DOHH2 (cell line): ENCODE measurements at regions not wholly inside any gene's neighbourhood (a gene's known extent, or its start where the extent isn't known, plus 50 kb on each side); places are given as distances from the start of the nearest gene placed in this dataset.
A peak's percentile ranks its signal among the peaks of the same experiment; 100 is the strongest.
"Not testable (repeated sequence)": the region's sequence is repeated elsewhere in the genome, so short reads cannot be mapped to it uniquely, and the experiment has no call there.

ENCODE experiments used
- H3F3A ChIP-seq: fragments of 200-600 bp; sonication (generic), shearing (Covaris generic); 2 replicates; pipeline ENCODE4 v1.6.0; 2016; ENCODE audit warnings: antibody characterized with exemption, mild to moderate bottlenecking; ENCODE audit not compliant: control insufficient read depth, insufficient read depth
- H3K27ac ChIP-seq: fragments of 200-600 bp; sonication (generic); 2 replicates; pipeline ENCODE4 v1.5.1; 2014; ENCODE audit warnings: low read depth, mild to moderate bottlenecking, low read length, moderate library complexity
- H3K27me3 ChIP-seq: fragments of 200-600 bp; sonication (generic); 2 replicates; pipeline ENCODE4 v1.6.1; 2014; ENCODE audit warnings: mild to moderate bottlenecking, low read length, mixed read lengths; ENCODE audit not compliant: control insufficient read depth
- H3K36me3 ChIP-seq: fragments of 200-600 bp; sonication (generic); 2 replicates; pipeline ENCODE4 v1.6.1; 2014; ENCODE audit warnings: mild to moderate bottlenecking, low read length, moderate library complexity, mixed read lengths; ENCODE audit not compliant: control insufficient read depth
- H3K4me1 ChIP-seq: fragments of 200-600 bp; sonication (generic); 2 replicates; pipeline ENCODE4 v1.6.1; 2014; ENCODE audit warnings: mild to moderate bottlenecking, low read length, mixed read lengths; ENCODE audit not compliant: control insufficient read depth
- H3K4me2 ChIP-seq: fragments of 200-600 bp; sonication (generic); 2 replicates; pipeline ENCODE4 v1.6.0; 2014; ENCODE audit warnings: mild to moderate bottlenecking, low read length, moderate library complexity
- H3K4me3 ChIP-seq: fragments of 200-600 bp; sonication (generic); 2 replicates; pipeline ENCODE4 v1.5.1; 2014; ENCODE audit warnings: mild to moderate bottlenecking, low read length, mixed read lengths
- H3K79me2 ChIP-seq: fragments of 200-600 bp; sonication (generic); 2 replicates; pipeline ENCODE4 v1.6.1; 2014; ENCODE audit warnings: mild to moderate bottlenecking, low read length, mixed read lengths; ENCODE audit not compliant: control insufficient read depth
- H3K9me2 ChIP-seq: fragments of 200-600 bp; sonication (generic); replicated peaks from 2 replicates; pipeline ENCODE4 v1.6.1; 2014; ENCODE audit warnings: mild to moderate bottlenecking, low read length, mixed read lengths; ENCODE audit not compliant: control insufficient read depth
- H3K9me3 ChIP-seq: fragments of 200-600 bp; sonication (generic); 2 replicates; pipeline ENCODE4 v1.6.1; 2014; ENCODE audit warnings: antibody characterized with exemption, low read length, mixed read lengths; ENCODE audit not compliant: control insufficient read depth, insufficient read depth
- H4K20me1 ChIP-seq: fragments of 200-600 bp; sonication (generic); 2 replicates; pipeline ENCODE4 v1.6.0; 2014; ENCODE audit warnings: low read depth, mild to moderate bottlenecking, antibody characterized with exemption, low read length, moderate library complexity; ENCODE audit not compliant: control insufficient read depth, insufficient read depth
- CTCF ChIP-seq: fragments of 200-600 bp; sonication (generic); IDR thresholded peaks from one replicate; pipeline ENCODE4 v1.5.1; 2014; ENCODE audit warnings: antibody characterized with exemption, mild to moderate bottlenecking, low read depth, low read length; ENCODE audit not compliant: poor library complexity, severe bottlenecking
- EZH2phosphoT487 ChIP-seq: fragments of 200-600 bp; sonication (generic); IDR thresholded peaks from 2 replicates; pipeline ENCODE4 v1.6.1; 2017; ENCODE audit warnings: borderline replicate concordance, mild to moderate bottlenecking, antibody characterized with exemption, low read length, moderate library complexity, mixed read lengths

DNA sequence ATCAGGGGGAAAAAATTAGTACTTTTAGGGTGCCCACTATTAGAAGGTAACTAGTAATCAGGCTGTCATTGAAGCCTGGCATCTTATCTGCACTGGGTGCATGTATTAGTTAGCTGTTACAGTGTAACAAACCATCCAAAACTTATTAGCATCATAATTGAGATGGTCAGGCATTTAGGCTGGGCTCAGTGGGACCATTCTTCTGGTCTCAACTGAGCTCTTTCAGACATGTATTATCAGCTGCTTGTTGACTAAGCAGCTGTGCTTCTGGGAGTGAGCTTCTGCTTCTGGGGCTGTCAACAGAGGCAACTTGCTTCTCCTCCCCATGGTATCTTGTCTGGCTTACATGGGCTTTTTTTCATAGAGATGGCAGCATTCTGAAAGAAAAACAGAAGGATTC, 154.0 kb upstream of the ZNF92 start:
- TF ChIP-seq EZH2phosphoT487 = no peak
- no peak for TF ChIP-seq CTCF
- Histone ChIP-seq H3K27me3 (no peaks in the 10 kb centered on the region), H3K9me3 (no peaks in the 10 kb centered on the region), H3K9me2 (no peaks in the 10 kb centered on the region), H3K4me1 (peaks cover 7% of the 10 kb centered on the region), H3K4me3 (no peak overlapping the region), H3K79me2 (no peaks in the 10 kb centered on the region), H3F3A (peaks cover 6% of the 10 kb centered on the region), H3K4me2 (no peak overlapping the region), H4K20me1 (no peaks in the 10 kb centered on the region), H3K36me3 (no peaks in the 10 kb centered on the region), H3K27ac (no peak overlapping the region)

- peaks cover 1% of the 10 kb centered on the region for H3F3A ChIP-seq
- peak overlapping the region; percentile 43 for H3K4me2 ChIP-seq
- H3K27ac ChIP-seq = no peak overlapping the region
- H3K79me2 ChIP-seq = no peaks in the 10 kb centered on the region
- no peaks in the 10 kb centered on the region for H3K9me3 ChIP-seq
- no peak overlapping the region for H3K4me3 ChIP-seq
- no peaks in the 10 kb centered on the region for H4K20me1 ChIP-seq
- peaks cover 7% of the 10 kb centered on the region for H3K4me1 ChIP-seq
- H3K9me2 ChIP-seq = no peaks in the 10 kb centered on the region
- no peaks in the 10 kb centered on the region for H3K27me3 ChIP-seq
- TF ChIP-seq CTCF (peak; percentile 83), EZH2phosphoT487 (no peak)
- H3K36me3 ChIP-seq = no peaks in the 10 kb centered on the region
Observed at GRCh38 chr7:65216469-65216868, 157.2 kb upstream of the ZNF92 start.

GRCh38 chr7:65213260-65213659, 160.4 kb upstream of the ZNF92 start:
- not testable (repeated sequence) for H4K20me1 ChIP-seq, H3K4me3 ChIP-seq, H3K79me2 ChIP-seq, H3K4me2 ChIP-seq, H3F3A ChIP-seq, H3K36me3 ChIP-seq, H3K27me3 ChIP-seq, H3K27ac ChIP-seq, H3K9me3 ChIP-seq, H3K4me1 ChIP-seq, H3K9me2 ChIP-seq

DNA sequence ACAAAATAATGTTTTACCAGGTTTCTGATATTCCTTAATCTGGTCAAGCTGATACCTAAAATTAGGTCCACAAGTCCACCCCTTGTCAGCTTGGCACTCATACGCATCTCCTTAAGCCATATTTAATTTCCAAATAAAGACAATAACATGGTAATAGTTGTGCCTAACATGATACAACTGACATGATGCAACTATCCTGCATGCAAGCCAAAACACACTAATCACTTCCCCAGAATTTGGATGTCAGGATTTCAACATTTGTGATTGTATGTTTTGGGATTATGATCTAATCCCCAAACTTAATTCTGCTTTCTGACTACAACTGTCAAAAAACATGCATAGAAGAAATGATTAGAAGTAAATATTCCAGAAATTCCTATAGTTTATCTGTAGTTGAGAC, 174.4 kb upstream of the ZNF92 start:
- not testable (repeated sequence) for H4K20me1 ChIP-seq, H3F3A ChIP-seq, H3K9me2 ChIP-seq, H3K9me3 ChIP-seq, H3K4me2 ChIP-seq, H3K27me3 ChIP-seq, H3K36me3 ChIP-seq, H3K79me2 ChIP-seq, H3K27ac ChIP-seq, H3K4me3 ChIP-seq, H3K4me1 ChIP-seq

- H3K27ac ChIP-seq, H3K4me1 ChIP-seq, H3K27me3 ChIP-seq, H3K4me2 ChIP-seq, H3K9me3 ChIP-seq, H3K9me2 ChIP-seq, H3K36me3 ChIP-seq, H3F3A ChIP-seq, H3K79me2 ChIP-seq, H4K20me1 ChIP-seq, H3K4me3 ChIP-seq: not testable (repeated sequence)
Observed at GRCh38 chr7:65193334-65194058, 180.2 kb upstream of the ZNF92 start.

- not testable (repeated sequence) for H3K9me3 ChIP-seq, H3K4me2 ChIP-seq, H3F3A ChIP-seq, H3K4me3 ChIP-seq, H3K4me1 ChIP-seq, H3K79me2 ChIP-seq, H3K36me3 ChIP-seq, H3K27ac ChIP-seq, H3K9me2 ChIP-seq, H4K20me1 ChIP-seq, H3K27me3 ChIP-seq
Observed at GRCh38 chr7:65177041-65177440, 170.6 kb upstream of the ERV3-1 start.

DNA sequence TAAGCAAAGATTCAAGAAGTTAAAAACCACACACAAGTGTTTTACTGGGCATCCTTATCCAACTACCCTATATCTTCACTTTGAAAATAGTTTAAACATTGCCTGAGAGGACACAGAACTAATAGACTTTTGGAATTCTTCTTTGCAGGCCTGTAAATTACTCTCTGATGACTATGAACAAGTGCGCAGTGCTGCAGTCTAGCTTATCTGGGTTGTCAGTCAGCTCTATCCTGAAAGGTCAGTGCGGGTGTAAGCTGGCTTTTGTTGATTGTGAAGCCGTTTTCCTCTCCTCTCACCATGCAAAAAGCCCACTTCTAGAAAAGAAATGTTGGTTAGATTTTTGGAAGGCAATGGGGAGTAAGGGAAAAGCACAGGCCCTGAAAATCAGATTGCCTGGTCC, 143.6 kb upstream of the ERV3-1 start:
- not testable (repeated sequence) for H3K4me2 ChIP-seq, H3K79me2 ChIP-seq, H3K9me2 ChIP-seq, H3K36me3 ChIP-seq, H3F3A ChIP-seq, H3K9me3 ChIP-seq, H3K27me3 ChIP-seq, H4K20me1 ChIP-seq, H3K4me1 ChIP-seq, H3K27ac ChIP-seq, H3K4me3 ChIP-seq
